ENCODE measurements at regions not wholly inside any gene's neighbourhood (a gene's known extent, or its start where the extent isn't known, plus 50 kb on each side); places are given as distances from the start of the nearest gene placed in this dataset.

DNA sequence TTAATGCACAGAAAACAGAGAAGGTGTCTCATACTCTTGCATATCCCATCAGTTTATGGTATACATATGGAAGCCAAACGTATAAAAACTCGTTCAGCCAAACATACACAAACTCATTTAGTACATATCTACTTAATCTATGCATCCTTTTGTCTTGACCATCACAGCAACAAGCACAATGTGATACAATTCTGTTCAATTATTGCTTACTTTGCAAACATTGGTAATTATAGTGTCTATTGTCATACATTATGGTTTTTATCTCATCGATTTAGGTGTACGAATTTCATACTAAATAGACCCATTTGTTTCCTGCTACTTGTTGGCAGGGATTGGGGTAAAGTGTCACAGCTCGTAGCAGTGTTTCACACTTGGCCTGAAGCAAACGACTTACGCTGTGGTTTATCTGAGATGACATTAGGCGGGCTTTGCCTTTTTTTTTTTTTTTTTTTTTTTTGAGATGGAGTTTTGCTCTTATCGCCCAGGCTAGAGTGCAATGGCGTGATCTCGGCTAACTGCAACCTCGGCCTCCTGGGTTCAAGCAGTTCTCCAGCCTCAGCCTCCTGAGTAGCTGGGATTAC lies 425.9 kb upstream of the JARID2 start:
- no peaks in the 10 kb centered on the region for H3K9me2 ChIP-seq (ENCODE audit: insufficient read depth, low read length)
- no peaks in the 10 kb centered on the region for H3K4me1 ChIP-seq (ENCODE audit: insufficient read depth, low read length, poor library complexity, severe bottlenecking)
- H4K20me1 ChIP-seq (ENCODE audit: insufficient read depth, low read length) = no peaks in the 10 kb centered on the region
- CTCF ChIA-PET (ENCODE audit: unreplicated experiment) = no interaction called here
- POLR2A ChIA-PET = no interaction called here
- no peaks in the 10 kb centered on the region for H3K79me2 ChIP-seq (ENCODE audit: insufficient read depth, low read depth, low read length)
- H3K9me3 ChIP-seq (ENCODE audit: low read length) = no peaks in the 10 kb centered on the region
- H2AFZ ChIP-seq (ENCODE audit: low read length) = no peak overlapping the region
- no TSS peak for BruUV-seq (replicated peaks)
- H3K4me3 ChIP-seq (ENCODE audit: low read depth, low read length, poor library complexity, severe bottlenecking) = no peak overlapping the region
- TF ChIP-seq, protein P1, sequence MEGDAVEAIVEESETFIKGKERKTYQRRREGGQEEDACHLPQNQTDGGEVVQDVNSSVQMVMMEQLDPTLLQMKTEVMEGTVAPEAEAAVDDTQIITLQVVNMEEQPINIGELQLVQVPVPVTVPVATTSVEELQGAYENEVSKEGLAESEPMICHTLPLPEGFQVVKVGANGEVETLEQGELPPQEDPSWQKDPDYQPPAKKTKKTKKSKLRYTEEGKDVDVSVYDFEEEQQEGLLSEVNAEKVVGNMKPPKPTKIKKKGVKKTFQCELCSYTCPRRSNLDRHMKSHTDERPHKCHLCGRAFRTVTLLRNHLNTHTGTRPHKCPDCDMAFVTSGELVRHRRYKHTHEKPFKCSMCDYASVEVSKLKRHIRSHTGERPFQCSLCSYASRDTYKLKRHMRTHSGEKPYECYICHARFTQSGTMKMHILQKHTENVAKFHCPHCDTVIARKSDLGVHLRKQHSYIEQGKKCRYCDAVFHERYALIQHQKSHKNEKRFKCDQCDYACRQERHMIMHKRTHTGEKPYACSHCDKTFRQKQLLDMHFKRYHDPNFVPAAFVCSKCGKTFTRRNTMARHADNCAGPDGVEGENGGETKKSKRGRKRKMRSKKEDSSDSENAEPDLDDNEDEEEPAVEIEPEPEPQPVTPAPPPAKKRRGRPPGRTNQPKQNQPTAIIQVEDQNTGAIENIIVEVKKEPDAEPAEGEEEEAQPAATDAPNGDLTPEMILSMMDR (conservative IDR thresholded peaks at IDR 0.05; ENCODE audit: low read length) = no peak
- no peak for TF ChIP-seq EZH2phosphoT487 (IDR thresholded peaks at IDR 0.05; ENCODE audit: borderline replicate concordance, low read depth, low read length)
- intact Hi-C loops (cut with micrococcal nuclease; ENCODE audit: unreplicated experiment) = no loop called here
- H3K36me3 ChIP-seq (ENCODE audit: insufficient read depth, low read length) = no peaks in the 10 kb centered on the region
- no peak overlapping the region for H3K27ac ChIP-seq (ENCODE audit: low read depth, low read length, poor library complexity, severe bottlenecking)
- no peak for DNase-seq (ENCODE audit: low spot score)
- H3K4me2 ChIP-seq (ENCODE audit: low read length) = no peak overlapping the region

DNA sequence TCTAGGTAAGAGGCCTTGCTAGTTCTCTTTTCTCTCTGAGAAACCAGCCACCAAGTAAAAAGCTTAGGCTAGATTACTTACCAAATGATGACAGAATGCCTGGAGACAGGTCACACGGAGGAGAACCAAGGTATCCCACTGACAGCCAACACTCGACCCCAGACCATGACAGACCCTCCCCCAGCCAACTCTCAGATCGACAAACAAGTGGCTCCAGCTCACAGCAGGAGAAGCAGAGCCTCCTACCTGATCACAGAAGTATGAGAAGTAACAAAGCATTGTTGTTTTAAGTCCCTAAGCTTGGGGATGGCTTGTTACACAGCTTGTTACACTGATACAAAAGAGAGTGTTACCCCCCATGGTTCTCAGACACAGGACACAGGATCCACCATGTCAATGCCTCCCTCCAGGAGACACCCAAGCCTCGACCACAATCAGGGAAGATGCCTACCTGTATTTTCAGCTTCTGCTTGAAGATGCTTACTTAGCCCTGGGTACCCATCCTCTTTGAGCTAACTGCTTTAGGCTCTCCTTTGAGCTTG lies 423.8 kb upstream of the JARID2 start:
- BruUV-seq (replicated peaks) = no TSS peak

More for the DNA sequence above, 423.8 kb upstream of the JARID2 start:
- Histone ChIP-seq H3K27ac (ENCODE audit: low read depth, low read length, poor library complexity, severe bottlenecking) (no peak overlapping the region), H2AFZ (ENCODE audit: low read length) (no peak overlapping the region), H3K4me3 (ENCODE audit: low read depth, low read length, poor library complexity, severe bottlenecking) (no peak overlapping the region), H3K9me3 (ENCODE audit: low read length) (no peaks in the 10 kb centered on the region), H4K20me1 (ENCODE audit: insufficient read depth, low read length) (no peaks in the 10 kb centered on the region), H3K9me2 (ENCODE audit: insufficient read depth, low read length) (no peaks in the 10 kb centered on the region), H3K4me2 (ENCODE audit: low read length) (no peak overlapping the region), H3K4me1 (ENCODE audit: insufficient read depth, low read length, poor library complexity, severe bottlenecking) (no peaks in the 10 kb centered on the region), H3K36me3 (ENCODE audit: insufficient read depth, low read length) (no peaks in the 10 kb centered on the region), H3K79me2 (ENCODE audit: insufficient read depth, low read depth, low read length) (no peaks in the 10 kb centered on the region)
- intact Hi-C loops (cut with micrococcal nuclease; ENCODE audit: unreplicated experiment) = no loop called here
- no peak for DNase-seq (ENCODE audit: low spot score)
- CTCF ChIA-PET (ENCODE audit: unreplicated experiment) = interaction anchor here (0.6 kb wide), 1 partner anchor 60 kb away, joined by 6 read pairs; no protein-coding TSS in a partner anchor
- TF ChIP-seq EZH2phosphoT487 (IDR thresholded peaks at IDR 0.05; ENCODE audit: borderline replicate concordance, low read depth, low read length) = no peak
- TF ChIP-seq, protein P1 (conservative IDR thresholded peaks at IDR 0.05; ENCODE audit: low read length) = no peak
- POLR2A ChIA-PET = interaction anchor here (0.6 to 1.5 kb wide), 2 partner anchors 16 to 1404 kb away, joined by 3 to 4 read pairs; no protein-coding TSS in a partner anchor
